Right forelimb (tissue), 1 donor: ENCODE measurements at regions not wholly inside any gene's neighbourhood (a gene's known extent, or its start where the extent isn't known, plus 50 kb on each side); places are given as distances from the start of the nearest gene placed in this dataset.
"Not testable (repeated sequence)": the region's sequence is repeated elsewhere in the genome, so short reads cannot be mapped to it uniquely, and the experiment has no call there.

Experiments used
- DNase-seq: peaks from one replicate; pipeline ENCODE4 v3.0.0-alpha.2; 2018

- no peak for DNase-seq
These were observed 1272.4 kb downstream of the CDH8 start for GRCh38 chr16:60763869-60764268.

DNA sequence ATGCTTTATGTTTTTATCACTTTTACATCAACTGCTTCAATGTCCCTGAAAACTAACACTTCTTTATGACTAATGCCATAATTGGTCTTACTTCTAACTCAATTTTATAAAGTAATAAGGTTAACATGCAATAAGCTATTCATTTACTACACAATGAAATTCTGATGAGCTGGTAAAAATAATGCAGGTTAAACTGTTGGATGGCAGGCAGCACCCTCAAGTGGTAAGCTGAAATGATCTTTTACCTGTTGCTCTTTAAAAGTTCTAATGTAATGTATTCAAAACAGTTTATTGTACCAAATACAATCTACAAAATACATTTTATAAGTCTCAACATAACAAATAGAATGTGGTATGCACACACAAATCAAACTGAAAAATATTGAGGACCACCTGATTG is 1280.3 kb downstream of the CDH8 start:
- DNase-seq: no peak

GRCh38 chr16:60748366-60748765 is 1287.9 kb downstream of the CDH8 start:
- DNase-seq: no peak

DNA sequence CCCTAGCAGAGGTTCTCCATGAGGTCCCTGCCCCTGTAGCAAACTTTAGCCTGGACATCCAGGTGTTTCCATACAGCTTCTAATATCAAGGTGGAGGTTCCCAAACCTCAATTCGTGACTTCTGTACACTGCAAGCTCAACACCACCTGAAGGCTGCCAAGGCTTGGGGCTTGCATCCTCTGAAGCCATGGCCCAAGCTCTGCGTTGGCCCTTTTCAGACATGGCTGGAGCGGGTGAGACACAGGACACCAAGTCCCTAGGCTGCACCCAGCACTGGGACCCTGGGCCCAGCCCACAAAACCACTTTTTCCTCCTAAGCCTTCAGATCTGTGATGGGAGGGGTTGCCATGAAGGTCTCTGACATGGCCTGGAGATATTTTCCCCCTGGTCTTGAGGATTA is 1292.0 kb downstream of the CDH8 start:
- no peak for DNase-seq

GRCh38 chr16:60741810-60742209 is 1294.4 kb downstream of the CDH8 start:
- DNase-seq: no peak

DNA sequence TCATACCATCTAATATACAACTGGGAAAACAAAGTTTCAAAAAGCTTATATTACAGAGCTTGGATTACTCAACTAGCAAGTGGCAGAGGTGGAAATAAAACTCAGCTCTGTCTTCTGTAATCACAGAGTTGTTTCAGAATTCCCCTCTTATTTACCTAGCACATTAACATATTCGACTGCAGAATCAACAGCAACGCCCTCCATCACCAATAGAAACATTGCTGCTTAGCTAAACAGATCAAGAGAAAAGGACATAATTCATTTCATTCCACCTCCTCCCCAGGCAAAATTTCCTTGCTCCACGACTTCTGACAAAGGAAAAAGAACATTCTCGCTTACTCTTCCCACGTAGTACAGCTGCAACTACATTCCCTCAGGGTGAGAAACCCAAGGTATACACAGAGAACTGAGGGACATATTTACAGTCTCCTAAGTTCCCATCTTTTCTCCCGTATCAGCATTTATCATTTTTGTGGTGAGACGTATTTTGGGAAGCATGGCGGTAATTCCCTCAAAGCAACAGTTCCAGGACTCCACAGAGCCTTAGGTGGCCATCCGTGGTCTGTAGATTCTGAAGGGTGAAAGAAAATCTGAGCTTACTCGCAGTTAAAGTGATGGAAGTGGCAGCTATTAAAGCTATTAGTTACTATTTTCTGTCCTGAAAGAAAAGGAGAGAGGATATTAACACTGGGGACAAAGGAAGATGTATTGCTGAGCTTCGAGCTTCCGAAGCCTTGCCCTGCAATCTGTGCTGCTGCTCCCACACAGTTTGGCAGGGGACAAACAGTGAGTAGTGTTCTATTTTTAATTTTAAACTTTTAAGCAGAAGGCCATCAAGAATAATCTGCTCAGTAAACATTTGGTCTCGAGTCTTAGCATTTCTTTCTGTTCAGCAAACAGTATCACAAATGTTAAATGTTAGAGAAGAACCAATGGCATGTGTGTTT is 1296.2 kb downstream of the CDH8 start:
- no peak for DNase-seq

GRCh38 chr16:60731329-60732050 is 1304.7 kb downstream of the CDH8 start:
- DNase-seq: no peak

DNA sequence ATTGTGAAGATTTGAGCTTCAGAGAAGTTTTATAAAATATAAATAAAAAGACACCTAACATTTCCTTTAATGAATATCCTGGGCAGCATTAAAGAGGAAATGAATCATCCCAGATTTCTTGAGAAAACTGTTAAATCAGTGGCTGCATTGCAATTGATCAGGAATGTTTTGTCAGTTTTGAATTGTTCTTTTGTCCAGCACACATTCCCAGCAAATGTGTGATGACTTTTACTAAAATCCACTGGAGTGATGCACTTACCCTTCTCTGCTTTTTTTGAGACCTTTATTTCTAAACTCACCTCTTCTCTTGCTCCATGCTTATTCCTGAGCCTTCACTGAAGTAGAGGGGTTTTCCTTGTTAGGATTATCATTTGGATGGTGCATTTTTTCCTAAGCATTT is 1307.2 kb downstream of the CDH8 start:
- DNase-seq: no peak

- no peak for DNase-seq
These were observed 1308.4 kb downstream of the CDH8 start for GRCh38 chr16:60727851-60728250.

- no peak for DNase-seq
These were observed 1316.2 kb downstream of the CDH8 start for GRCh38 chr16:60720060-60720459.

DNA sequence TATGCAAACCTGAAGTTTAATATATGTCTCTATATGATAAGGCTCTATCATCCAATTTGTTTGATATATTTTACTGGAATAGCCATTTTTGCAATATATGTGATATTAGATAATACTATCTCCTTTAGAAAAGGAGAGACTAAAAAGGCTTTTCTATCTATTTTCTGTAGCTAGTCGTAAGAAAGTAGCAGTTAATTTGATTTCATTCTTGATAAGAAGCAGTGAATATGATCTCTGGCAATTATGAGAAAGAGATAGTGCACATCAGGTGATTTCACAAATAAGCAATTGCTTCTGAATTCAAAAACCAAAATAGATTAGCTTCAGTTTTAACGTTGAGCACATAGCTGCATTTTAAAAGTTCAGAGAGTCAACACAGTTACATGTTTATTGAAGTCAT is 1318.4 kb downstream of the CDH8 start:
- no peak for DNase-seq

DNA sequence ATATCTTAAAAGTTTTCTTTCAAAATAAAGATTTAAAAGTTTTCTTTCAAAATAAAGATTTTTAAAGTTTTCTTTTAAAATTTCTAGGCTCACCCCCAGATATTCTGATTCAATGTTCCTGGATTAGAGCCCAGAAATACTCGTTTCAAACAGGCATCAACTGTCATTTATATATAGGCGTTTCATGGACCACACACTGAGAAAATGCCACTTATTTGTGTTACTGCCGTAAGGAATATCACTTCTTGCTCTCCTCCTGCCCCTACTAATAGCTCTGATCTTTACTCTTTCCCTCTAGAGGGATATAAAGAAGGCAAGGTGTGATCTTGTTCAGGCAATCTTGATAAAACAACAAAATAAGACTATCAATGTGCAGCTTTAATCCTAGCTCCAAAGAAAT is 1324.1 kb downstream of the CDH8 start:
- no peak for DNase-seq

DNA sequence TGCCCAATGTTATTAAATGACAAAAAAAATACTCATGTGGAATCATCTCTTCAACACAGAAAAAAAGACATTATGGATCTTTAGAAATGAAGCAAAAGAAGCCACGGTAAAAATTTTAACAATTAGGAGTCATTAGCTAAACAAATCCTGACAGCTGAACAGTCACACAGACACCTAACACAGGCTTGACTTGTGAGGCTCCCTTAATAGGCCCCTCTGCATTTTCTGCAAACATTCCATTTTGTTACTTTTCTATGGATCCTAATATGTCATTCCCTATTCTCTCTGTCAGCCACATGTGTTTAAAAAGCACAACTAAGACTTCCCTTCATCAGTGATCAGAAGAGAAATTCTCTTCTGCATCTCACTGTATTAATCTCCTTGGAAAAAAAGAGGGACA is 1331.5 kb downstream of the CDH8 start:
- DNase-seq: no peak

- no peak for DNase-seq
These were observed 1333.1 kb downstream of the CDH8 start for GRCh38 chr16:60703096-60703495.

DNA sequence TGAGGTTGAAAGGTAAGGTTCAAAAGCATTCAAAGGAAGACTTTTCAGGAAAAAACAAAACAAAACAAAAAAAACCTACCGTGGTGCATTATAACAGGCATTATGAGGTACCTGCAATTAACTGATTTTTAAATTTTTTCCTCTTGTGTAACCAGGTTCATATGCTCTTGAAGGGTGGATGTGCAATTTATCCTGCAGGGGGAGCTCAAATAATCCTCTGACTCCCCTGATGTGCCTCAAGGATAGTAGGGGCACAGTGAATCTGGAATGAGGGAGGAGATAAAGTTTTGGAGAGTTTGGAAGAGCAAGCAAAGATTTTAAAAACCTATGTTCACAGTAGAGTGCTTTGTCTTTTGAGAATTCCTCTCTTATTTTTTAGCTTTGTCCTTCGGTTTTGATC is 1349.4 kb downstream of the CDH8 start:
- no peak for DNase-seq

DNA sequence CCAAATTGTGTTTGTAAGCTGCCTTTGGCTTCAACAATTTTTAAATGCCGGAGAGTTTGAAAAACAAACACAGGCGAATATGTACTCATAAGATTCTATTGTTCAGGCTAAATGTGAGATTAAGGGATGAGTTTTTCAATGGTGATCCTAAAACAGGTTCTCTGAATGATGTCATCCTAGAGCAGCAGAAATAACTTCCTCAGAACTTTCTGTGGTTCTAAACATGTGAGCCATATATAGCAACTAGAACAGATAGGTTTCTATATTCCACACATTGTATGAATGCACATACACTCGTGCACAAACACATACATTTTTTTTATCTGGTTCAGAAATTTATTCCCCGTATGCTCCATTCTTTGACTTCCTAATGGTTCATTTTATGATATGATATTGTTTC is 1352.2 kb downstream of the CDH8 start:
- no peak for DNase-seq

GRCh38 chr16:60682219-60682618 is 1354.0 kb downstream of the CDH8 start:
- no peak for DNase-seq

GRCh38 chr16:60681043-60681442 is 1355.2 kb downstream of the CDH8 start:
- DNase-seq: no peak

- no peak for DNase-seq
These were observed 1361.2 kb downstream of the CDH8 start for GRCh38 chr16:60675022-60675421.

GRCh38 chr16:60674241-60674640 is 1362.0 kb downstream of the CDH8 start:
- DNase-seq: no peak

DNA sequence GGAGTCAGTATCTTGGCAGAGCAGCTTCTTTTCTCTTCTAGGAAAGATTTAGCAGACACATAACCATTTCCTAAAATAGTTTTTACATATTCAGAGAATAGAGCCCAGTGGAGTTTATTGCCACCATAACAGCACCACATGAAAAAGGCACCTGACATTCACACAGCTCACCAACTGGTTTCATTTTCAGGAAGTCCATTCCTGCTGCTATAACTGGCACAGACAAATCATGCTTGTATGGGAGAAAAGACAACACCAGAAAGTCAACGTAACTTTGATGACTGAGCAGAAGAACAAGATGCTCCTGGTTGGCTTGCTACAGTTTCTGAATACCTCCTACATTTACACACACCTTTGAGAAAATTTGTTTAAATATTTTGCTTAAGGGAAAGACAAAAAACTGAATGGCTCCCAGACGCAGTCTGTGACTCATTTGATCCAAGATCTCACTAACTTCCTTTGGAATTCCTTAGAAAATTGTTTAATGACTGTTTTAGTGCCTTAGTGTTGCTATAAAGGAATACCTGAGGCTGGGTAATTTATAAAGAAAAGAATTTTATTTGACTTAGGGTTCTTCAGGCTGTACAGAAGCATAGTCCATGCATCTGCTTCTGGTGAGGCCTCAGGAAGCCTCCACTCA is 1380.6 kb downstream of the CDH8 start:
- DNase-seq: no peak

- no peak for DNase-seq
These were observed 1384.9 kb downstream of the CDH8 start for GRCh38 chr16:60651346-60651745.

DNA sequence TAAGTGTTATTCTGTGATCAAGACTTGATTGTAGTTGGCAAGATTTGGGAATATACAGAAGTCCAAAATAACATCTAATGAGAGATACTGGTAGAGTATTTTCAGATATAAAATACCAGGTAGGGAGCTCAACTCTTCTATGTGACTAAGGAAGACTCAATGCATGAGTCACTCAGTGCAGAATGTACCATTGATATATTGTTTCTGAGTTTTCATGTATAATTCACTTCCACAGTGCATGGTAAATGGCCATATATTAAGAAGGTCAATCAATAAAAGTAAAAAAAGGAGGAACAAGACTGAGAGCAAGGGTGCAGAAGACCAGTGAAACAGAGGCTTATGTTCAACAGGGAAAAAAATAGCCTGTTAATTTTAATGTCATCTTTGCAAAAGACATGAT is 1387.9 kb downstream of the CDH8 start:
- DNase-seq: no peak

DNA sequence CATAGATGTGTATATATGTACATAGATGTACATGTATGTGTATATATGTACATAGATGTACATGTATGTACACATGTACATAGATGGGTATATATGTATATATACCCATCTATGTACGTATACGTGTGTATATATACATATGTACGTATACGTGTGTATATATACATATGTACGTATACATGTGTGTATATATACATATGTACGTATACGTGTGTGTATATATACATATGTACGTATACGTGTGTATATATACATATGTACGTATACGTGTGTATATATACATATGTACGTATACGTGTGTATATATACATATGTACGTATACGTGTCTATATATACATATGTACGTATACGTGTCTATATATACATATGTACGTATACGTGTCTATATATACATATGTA is 1388.8 kb downstream of the CDH8 start:
- not testable (repeated sequence) for DNase-seq
